GM18505 (cell line): ENCODE measurements at regions not wholly inside any gene's neighbourhood (a gene's known extent, or its start where the extent isn't known, plus 50 kb on each side); places are given as distances from the start of the nearest gene placed in this dataset.
"Not testable (repeated sequence)": the region's sequence is repeated elsewhere in the genome, so short reads cannot be mapped to it uniquely, and the experiment has no call there.

Experiments used
- ATAC-seq: cut with Tn5 transposase; IDR thresholded peaks from one replicate; pipeline ENCODE4 v1.9.1; 2021; ENCODE audit not compliant: unreplicated experiment
- POLR2A ChIP-seq: IDR thresholded peaks from 4 replicates; pipeline ENCODE4 v1.6.1; 2011; ENCODE audit warnings: borderline replicate concordance; ENCODE audit not compliant: insufficient read depth, insufficient read length; ENCODE audit errors: extremely low read depth

- no peak for ATAC-seq
- no peak for TF ChIP-seq POLR2A
Observed at GRCh38 chr14:41297576-41298327, 308.9 kb upstream of the LRFN5 start.

DNA sequence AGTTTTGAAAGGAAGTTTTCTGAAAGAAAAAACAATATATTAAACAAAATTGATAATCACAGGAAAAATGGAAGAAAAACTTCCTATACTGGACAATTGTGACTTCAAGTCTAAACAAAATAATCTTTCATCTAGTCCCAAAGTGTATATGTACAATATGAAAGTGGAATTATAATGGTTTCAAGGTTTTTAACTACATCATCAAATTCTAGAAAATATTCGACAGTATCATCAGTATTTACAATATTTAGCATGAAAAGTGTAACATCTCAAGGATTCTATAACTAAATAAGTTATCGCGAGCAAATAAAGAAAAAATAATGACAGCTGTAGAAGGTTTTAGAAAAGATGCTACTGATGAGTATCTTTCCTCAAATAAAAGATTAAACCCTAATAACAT lies 310.9 kb upstream of the LRFN5 start:
- TF ChIP-seq POLR2A: no peak
- ATAC-seq: no peak

DNA sequence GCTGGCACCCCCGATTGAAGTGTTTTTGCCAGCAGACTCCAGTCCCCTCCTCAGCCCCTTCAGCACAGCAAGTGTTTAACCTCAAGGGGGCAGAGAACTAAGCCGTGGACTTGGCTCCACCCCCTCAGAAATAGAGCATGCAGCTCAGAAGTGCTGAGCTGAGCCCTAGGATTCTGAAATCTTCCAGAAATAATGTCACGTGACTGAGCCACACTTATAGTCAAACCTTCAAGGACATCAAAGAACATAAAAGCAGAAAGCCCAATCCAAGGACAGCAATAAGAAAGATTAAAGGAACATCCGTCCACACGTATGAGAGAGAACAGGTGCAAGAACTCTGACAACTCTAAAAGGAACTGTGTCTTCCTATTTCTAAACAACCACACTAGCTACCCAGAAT lies 317.7 kb upstream of the LRFN5 start:
- no peak for ATAC-seq
- TF ChIP-seq POLR2A: no peak

DNA sequence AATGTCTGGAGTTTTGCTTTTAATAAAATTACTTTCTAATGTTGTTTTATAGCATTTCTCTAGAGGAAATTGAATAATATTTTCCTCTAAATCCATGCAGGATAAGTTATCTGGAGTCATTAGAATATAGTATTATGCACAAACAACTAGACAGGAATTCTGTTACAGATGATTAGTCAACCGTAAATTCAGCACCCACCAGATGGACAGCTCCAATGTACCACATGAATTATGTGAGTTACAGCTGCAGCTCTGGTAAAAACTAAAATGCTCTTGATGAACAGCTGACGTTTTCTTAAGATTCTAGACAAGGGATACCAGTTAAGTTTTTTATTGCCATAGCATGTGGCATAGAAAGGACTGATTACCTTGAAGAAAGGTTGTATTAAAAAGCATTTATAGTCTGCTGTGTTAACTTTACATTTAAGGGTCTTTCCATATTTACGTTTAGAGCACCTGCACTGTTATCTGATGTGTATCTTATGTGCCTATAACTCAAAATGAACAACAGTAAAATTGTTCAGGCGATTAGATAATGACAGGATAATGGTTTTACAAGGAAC lies 321.4 kb upstream of the LRFN5 start:
- ATAC-seq: no peak
- TF ChIP-seq POLR2A: no peak

DNA sequence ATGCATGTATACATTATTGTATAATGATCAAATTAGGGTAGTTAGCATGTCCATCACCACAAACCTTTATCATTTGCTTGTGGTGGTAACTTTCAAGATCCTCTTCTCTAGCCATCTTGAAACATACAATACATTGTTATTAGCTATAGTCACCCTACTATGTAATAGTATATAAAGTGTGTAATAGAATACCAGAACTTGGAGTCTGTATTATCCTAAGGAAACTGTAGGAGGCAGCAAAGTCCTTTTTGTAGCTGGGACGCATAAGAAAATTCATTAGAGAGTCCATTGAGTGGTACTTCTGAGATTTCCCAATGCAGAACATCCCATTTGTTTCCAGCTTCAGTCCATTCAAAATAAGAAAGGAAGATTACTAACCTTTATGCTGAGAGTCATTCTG lies 325.9 kb upstream of the LRFN5 start:
- ATAC-seq: no peak
- no peak for TF ChIP-seq POLR2A

DNA sequence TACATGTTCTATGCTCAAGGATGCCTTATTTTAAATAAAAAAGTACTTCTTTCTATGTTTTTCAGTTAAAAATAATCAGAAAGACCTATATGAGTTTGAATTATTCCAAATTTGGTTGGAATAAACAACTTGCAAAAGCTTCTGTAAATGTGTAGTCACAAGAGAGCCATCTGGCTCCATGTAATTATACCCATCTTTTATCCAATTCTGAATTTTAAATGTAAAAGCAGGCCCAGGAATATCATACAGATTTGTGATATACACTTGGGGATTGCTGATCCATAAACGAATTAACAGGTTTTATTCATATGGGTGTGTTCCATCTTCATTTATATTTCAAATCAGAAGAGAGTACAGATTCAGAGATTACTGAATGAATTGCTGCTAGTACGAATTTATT lies 329.2 kb upstream of the LRFN5 start:
- no peak for ATAC-seq
- no peak for TF ChIP-seq POLR2A

DNA sequence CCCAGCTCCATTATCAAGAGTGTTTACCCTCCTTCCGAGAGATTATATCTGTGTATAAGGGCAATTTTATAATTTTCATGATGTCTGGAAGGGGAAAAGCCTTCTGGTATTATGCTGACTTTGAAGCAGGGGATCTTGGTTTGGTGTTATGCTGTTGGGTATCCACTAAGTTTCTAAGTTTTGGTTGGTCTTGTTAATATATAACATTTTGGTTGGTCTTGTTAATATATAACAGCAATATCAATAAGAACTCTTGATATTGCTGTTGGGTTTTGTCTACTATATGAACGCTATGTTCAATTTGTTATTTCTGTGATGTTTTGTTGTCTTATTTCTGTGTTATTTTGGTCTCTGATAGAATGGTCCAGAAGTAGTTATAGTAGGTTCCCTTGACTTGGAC lies 349.2 kb upstream of the LRFN5 start:
- no peak for TF ChIP-seq POLR2A
- ATAC-seq: no peak

GRCh38 chr14:41235466-41235865 lies 371.2 kb upstream of the LRFN5 start:
- no peak for TF ChIP-seq POLR2A
- no peak for ATAC-seq

DNA sequence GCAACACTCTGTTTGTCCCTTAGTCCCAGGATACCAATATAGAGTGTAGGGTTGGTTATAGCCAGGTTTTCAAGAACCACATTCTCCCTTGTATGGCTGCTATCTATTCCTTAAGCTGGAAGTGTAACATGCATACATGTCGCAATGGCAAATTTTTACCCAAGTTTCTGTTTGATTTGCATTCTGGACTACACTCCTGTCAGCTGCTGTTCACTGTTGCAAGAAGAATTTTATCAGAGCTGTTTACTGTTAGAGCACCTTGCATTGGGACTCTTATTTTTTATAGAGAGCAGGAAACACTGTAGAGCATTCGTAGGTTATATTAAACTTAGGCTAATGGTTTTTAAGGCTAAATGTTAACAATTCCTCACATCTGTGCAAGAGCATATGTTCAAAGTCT lies 376.0 kb upstream of the LRFN5 start:
- no peak for ATAC-seq
- no peak for TF ChIP-seq POLR2A

- TF ChIP-seq POLR2A: no peak
- no peak for ATAC-seq
Observed at GRCh38 chr14:41229824-41230223, 376.9 kb upstream of the LRFN5 start.

DNA sequence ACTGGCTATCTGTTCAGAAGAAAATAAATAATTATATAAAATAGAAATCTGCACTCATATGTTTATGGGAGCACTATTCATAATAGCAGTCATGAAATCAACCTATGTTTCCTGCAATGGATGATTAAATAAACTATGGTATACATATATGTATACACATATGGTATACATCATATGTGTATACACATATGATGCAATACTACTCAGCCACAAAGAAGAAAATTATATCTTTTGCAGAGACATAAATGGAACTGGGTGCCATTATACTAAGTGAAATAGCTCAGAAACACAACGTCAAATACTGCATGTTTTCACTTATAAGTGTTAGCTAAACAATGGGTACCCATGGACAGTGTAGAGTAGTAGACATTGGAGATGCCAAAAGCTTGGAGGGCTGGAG lies 381.2 kb upstream of the LRFN5 start:
- no peak for ATAC-seq
- TF ChIP-seq POLR2A: no peak

- TF ChIP-seq POLR2A: no peak
- no peak for ATAC-seq
Observed at GRCh38 chr14:41222581-41222980, 384.1 kb upstream of the LRFN5 start.

DNA sequence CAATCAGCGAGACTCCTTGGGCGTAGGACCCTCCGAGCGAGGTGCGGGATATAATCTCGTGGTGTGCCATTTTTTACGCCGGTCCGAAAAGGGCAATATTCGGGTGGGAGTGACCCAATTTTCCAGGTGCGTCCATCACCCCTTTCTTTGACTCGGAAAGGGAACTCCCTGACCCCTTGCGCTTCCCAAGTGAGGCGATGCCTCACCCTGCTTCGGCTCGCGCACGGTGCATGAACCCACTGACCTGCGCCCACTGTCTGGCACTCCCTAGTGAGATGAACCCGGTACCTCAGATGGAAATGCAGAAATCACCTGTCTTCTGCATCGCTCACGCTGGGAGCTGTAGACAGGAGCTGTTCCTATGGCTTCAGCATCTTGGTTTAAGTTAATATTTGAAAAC lies 391.7 kb upstream of the LRFN5 start:
- ATAC-seq: not testable (repeated sequence)

DNA sequence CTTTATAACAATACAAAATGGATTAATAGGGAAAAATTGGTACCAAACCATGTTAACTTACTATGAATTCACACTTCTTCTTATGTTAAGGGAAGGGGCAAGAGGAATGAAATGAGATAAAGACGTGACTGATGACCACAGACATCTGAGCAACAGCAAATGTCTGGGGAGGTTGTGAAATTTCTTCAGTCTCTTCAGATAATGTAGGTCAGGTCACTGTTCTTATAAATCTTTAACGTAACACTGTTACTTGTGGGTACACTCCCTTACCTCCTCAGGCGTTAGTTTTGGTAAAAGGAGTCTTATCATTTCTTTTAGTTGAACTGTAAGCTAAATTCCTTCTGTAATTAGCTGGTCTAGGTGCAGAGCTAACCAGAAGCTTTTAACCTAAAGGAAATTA lies 405.0 kb upstream of the LRFN5 start:
- ATAC-seq: no peak
- TF ChIP-seq POLR2A: no peak

DNA sequence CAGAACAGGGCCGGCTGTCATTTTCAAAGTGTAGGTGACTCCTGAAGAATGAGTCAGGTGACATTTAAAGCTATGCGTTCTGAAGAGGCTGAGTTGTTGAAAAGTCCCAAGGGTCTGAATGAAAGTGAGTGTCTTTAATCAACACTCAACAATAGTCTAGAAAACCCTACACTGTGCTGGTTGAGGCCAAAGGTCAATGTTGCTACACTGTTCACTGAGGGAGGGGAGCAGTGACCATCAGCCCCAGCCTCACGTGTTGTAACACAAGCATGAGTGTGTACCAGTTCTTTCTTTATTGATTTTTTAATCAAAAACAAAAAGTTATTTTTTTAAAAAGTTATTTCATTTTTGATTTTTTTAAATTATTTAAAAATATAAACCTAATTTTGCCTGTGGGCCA lies 418.8 kb upstream of the LRFN5 start:
- ATAC-seq: no peak
- no peak for TF ChIP-seq POLR2A
